H1 (cell line): ENCODE measurements at regions not wholly inside any gene's neighbourhood (a gene's known extent, or its start where the extent isn't known, plus 50 kb on each side); places are given as distances from the start of the nearest gene placed in this dataset.
"Not testable (repeated sequence)": the region's sequence is repeated elsewhere in the genome, so short reads cannot be mapped to it uniquely, and the experiment has no call there.

Experiments
- CTCF ChIA-PET: fragments of 300-600 bp; sonication (Branson Sonifier 250); formaldehyde crosslinking; loops from one replicate; lab custom pipeline; 2021; ENCODE audit not compliant: partially characterized antibody; lab: Charles Lee
- POLR2A ChIA-PET: fragments of 300-600 bp; sonication (Branson Sonifier 250); formaldehyde crosslinking; loops from one replicate; lab custom pipeline; 2021; ENCODE audit warnings: inconsistent platforms; ENCODE audit not compliant: partially characterized antibody; lab: Charles Lee
- DNase-seq, 2 experiments: peaks; one replicate each; pipeline versions ENCODE4 v3.0.0 to v3.0.0-alpha.2; 2010 to 2022; ENCODE audit warnings: low spot score in 2 of 2, low read depth in 1 of 2, mixed read lengths in 1 of 2
- FAIRE-seq: peaks from 2 replicates; lab custom pipeline; 2011; peaks lifted over from hg19 to GRCh38; lab: Jason Lieb, UNC
- H2AFZ ChIP-seq: 2 replicates; pipeline ENCODE4 v1.8.1; 2012; ENCODE audit warnings: low read length, inconsistent platforms
- H2AK5ac ChIP-seq: 2 replicates; pipeline ENCODE4 v1.6.1; 2013; ENCODE audit warnings: low read depth, low read length
- H2BK120ac ChIP-seq: replicated peaks from 2 replicates; pipeline ENCODE3; 2013; ENCODE audit warnings: low read depth, low read length, inconsistent platforms
- H2BK12ac ChIP-seq: 2 replicates; pipeline ENCODE4 v1.6.1; 2013; ENCODE audit warnings: low read depth, low read length
- H2BK15ac ChIP-seq: 2 replicates; pipeline ENCODE4 v1.6.1; 2013; ENCODE audit warnings: low read length
- H2BK20ac ChIP-seq: 2 replicates; pipeline ENCODE4 v1.6.1; 2013; ENCODE audit warnings: low read length
- H2BK5ac ChIP-seq: 2 replicates; pipeline ENCODE4 v1.6.1; 2013; ENCODE audit warnings: low read depth, low read length
- H3K14ac ChIP-seq: 2 replicates; pipeline ENCODE4 v1.6.1; 2013; ENCODE audit warnings: inconsistent platforms; ENCODE audit not compliant: insufficient read length
- H3K18ac ChIP-seq: 2 replicates; pipeline ENCODE4 v1.6.1; 2013; ENCODE audit warnings: low read length; ENCODE audit errors: extremely low read depth
- H3K23ac ChIP-seq: 2 replicates; pipeline ENCODE4 v1.6.1; 2013; ENCODE audit warnings: inconsistent platforms; ENCODE audit not compliant: insufficient read length
- H3K23me2 ChIP-seq: 2 replicates; pipeline ENCODE4 v1.6.1; 2013; ENCODE audit warnings: low read depth, low read length
- H3K27ac ChIP-seq: 2 replicates; pipeline ENCODE4 v1.6.1; 2011; ENCODE audit warnings: low read depth, low read length, inconsistent platforms
- H3K27me3 ChIP-seq, 4 experiments: replicated peaks in 1 of 4; 1 replicate in 1 of 4; 2 replicates in 3 of 4; pipeline versions ENCODE4 v1.6.1 to v1.8.1; 2011 to 2013; ENCODE audit warnings: low read length in 3 of 4, mild to moderate bottlenecking in 3 of 4, inconsistent platforms in 2 of 4, mixed read lengths in 2 of 4, moderate library complexity in 1 of 4; ENCODE audit not compliant: control insufficient read depth in 3 of 4, insufficient read depth in 3 of 4; ENCODE audit errors: extremely low read depth in 1 of 4
- H3K36me3 ChIP-seq, 4 experiments: 2 replicates each; pipeline versions ENCODE4 v1.6.1 to v1.8.1; 2011 to 2013; ENCODE audit warnings: mild to moderate bottlenecking in 4 of 4, low read length in 3 of 4, moderate library complexity in 2 of 4, control low read depth in 1 of 4, inconsistent platforms in 1 of 4; ENCODE audit not compliant: insufficient read depth in 4 of 4, control insufficient read depth in 2 of 4
- H3K4ac ChIP-seq: replicated peaks from 2 replicates; pipeline ENCODE3; 2013; ENCODE audit warnings: low read length, low read depth, mixed read lengths, inconsistent platforms; ENCODE audit not compliant: insufficient read length
- H3K4me1 ChIP-seq, 4 experiments: replicated peaks in 1 of 4; 1 replicate in 1 of 4; 2 replicates in 3 of 4; pipeline versions ENCODE4 v1.6.1 to v1.8.1; 2011 to 2013; ENCODE audit warnings: low read length in 3 of 4, inconsistent platforms in 2 of 4, mixed read lengths in 1 of 4; ENCODE audit not compliant: insufficient read depth in 4 of 4, control insufficient read depth in 3 of 4
- H3K4me2 ChIP-seq, 2 experiments: 2 replicates each; pipeline versions ENCODE4 v1.6.1 to v1.8.1; 2011 to 2013; ENCODE audit warnings: low read depth in 2 of 2, low read length in 2 of 2, control low read depth in 1 of 2, inconsistent platforms in 1 of 2, mild to moderate bottlenecking in 1 of 2; ENCODE audit not compliant: insufficient read depth in 1 of 2
- H3K4me3 ChIP-seq, 4 experiments: fragments of 200-600, 300-600 bp in 1 of 4; sonication (generic), shearing (Covaris generic), sonication (Bioruptor Twin) in 1 of 4; 2 replicates each; pipeline versions ENCODE4 v1.5.1 to v1.8.1; 2011 to 2016; ENCODE audit warnings: low read length in 4 of 4, low read depth in 3 of 4, control low read depth in 2 of 4, inconsistent platforms in 2 of 4, mild to moderate bottlenecking in 2 of 4, mixed read lengths in 1 of 4, moderate library complexity in 1 of 4; ENCODE audit not compliant: insufficient read depth in 2 of 4; ENCODE audit errors: extremely low read depth in 1 of 4
- H3K56ac ChIP-seq: replicated peaks from 2 replicates; pipeline ENCODE3; 2013; ENCODE audit warnings: low read depth, mild to moderate bottlenecking, mixed read lengths, low read length, inconsistent platforms; ENCODE audit not compliant: insufficient read length
- H3K79me1 ChIP-seq: 2 replicates; pipeline ENCODE4 v1.6.1; 2013; ENCODE audit warnings: low read depth, low read length, control low read depth
- H3K79me2 ChIP-seq, 2 experiments: 2 replicates each; pipeline versions ENCODE4 v1.6.1 to v1.8.1; 2012 to 2013; ENCODE audit warnings: low read length in 2 of 2, mild to moderate bottlenecking in 2 of 2, inconsistent platforms in 1 of 2; ENCODE audit not compliant: insufficient read depth in 2 of 2, control insufficient read depth in 1 of 2
- H3K9ac ChIP-seq, 4 experiments: replicated peaks in 1 of 4; 1 replicate in 1 of 4; 2 replicates in 3 of 4; pipeline versions ENCODE4 v1.6.1 to v1.8.1; 2011 to 2013; ENCODE audit warnings: low read depth in 3 of 4, low read length in 3 of 4, control low read depth in 2 of 4, mild to moderate bottlenecking in 2 of 4, moderate library complexity in 2 of 4, inconsistent platforms in 1 of 4; ENCODE audit errors: extremely low read depth in 1 of 4
- H3K9me3 ChIP-seq, 2 experiments: 2 replicates each; pipeline versions ENCODE4 v1.6.1 to v1.8.1; 2012 to 2013; ENCODE audit warnings: mild to moderate bottlenecking in 2 of 2, moderate library complexity in 2 of 2, control low read depth in 1 of 2, inconsistent platforms in 1 of 2, low read depth in 1 of 2, low read length in 1 of 2, mixed read lengths in 1 of 2; ENCODE audit not compliant: insufficient read depth in 2 of 2
- H4K20me1 ChIP-seq, 2 experiments: replicated peaks in 1 of 2; 2 replicates each; pipeline versions ENCODE3 to v1.8.1; 2011 to 2013; ENCODE audit warnings: inconsistent platforms in 2 of 2, low read length in 2 of 2, mild to moderate bottlenecking in 1 of 2; ENCODE audit not compliant: insufficient read depth in 2 of 2, control insufficient read depth in 1 of 2
- H4K5ac ChIP-seq: 2 replicates; pipeline ENCODE4 v1.6.1; 2013; ENCODE audit warnings: low read length, low read depth, mixed read lengths, inconsistent platforms; ENCODE audit not compliant: insufficient read length
- H4K8ac ChIP-seq: 2 replicates; pipeline ENCODE4 v1.8.0; 2013; ENCODE audit warnings: mild to moderate bottlenecking, moderate library complexity, low read length, inconsistent platforms; ENCODE audit not compliant: insufficient read depth; ENCODE audit errors: extremely low read depth
- H4K91ac ChIP-seq: replicated peaks from 2 replicates; pipeline ENCODE3; 2013; ENCODE audit warnings: low read length, mixed read lengths, inconsistent platforms; ENCODE audit not compliant: insufficient read length
- WGBS, 2 experiments: shearing (Covaris generic) in 1 of 2; methylation state at CpG; one replicate each; pipeline versions ENCODE4 v1.1.6 to v1.1.7; 2013 to 2015; ENCODE audit warnings: low lambda C conversion rate in 2 of 2, mixed read lengths in 2 of 2, inconsistent platforms in 1 of 2, low coverage in 1 of 2, missing lambda C conversion rate in 1 of 2; ENCODE audit not compliant: insufficient replicate concordance in 2 of 2, insufficient coverage in 1 of 2, insufficient read length in 1 of 2; ENCODE audit errors: extremely low coverage in 1 of 2, missing lambda C conversion rate in 1 of 2; 5-methylcytosine and 5-hydroxymethylcytosine counted together

GRCh38 chr14:71435641-71436040 is 496.6 kb upstream of the RGS6 start:
- H4K5ac ChIP-seq, H4K20me1 ChIP-seq, H2BK120ac ChIP-seq, H2BK20ac ChIP-seq, FAIRE-seq, H3K14ac ChIP-seq, H3K9ac ChIP-seq, H3K4me2 ChIP-seq, H3K27me3 ChIP-seq, H3K56ac ChIP-seq, H3K18ac ChIP-seq, H3K79me1 ChIP-seq, H2BK12ac ChIP-seq, H4K91ac ChIP-seq, CTCF ChIA-PET, H3K36me3 ChIP-seq, H3K23ac ChIP-seq, DNase-seq, H3K4me1 ChIP-seq, H3K27ac ChIP-seq, H3K23me2 ChIP-seq, H3K9me3 ChIP-seq, POLR2A ChIA-PET, H2AFZ ChIP-seq, H2BK15ac ChIP-seq, H2BK5ac ChIP-seq, H3K4ac ChIP-seq, H2AK5ac ChIP-seq, H4K8ac ChIP-seq, H3K4me3 ChIP-seq: not testable (repeated sequence)
- 95% methylated on average over 2 of the region's 2 CpGs; no CpG with 5 or more reads in 1 of the 2 experiments for WGBS, 2 experiments
- H3K79me2 ChIP-seq: peaks cover 0 to 63% of the 10 kb centered on the region in 2 experiments; a peak in 2 of 4 replicates
